GM23338 (cell line): ENCODE measurements at regions not wholly inside any gene's neighbourhood (a gene's known extent, or its start where the extent isn't known, plus 50 kb on each side); places are given as distances from the start of the nearest gene placed in this dataset.

Source experiments
- ATAC-seq: fragments of 200-7000 bp; cut with Tn5 transposase; 3 replicates; pipeline ENCODE4 v1.9.1; 2020
- DNase-seq: peaks from one replicate; pipeline ENCODE4 v3.0.0-alpha.2; 2015; ENCODE audit warnings: low spot score
- H2AFZ ChIP-seq: fragments of 200-600 bp; sonication (generic); 2 replicates; pipeline ENCODE4 v1.8.0; 2016; ENCODE audit warnings: antibody characterized with exemption, mild to moderate bottlenecking, moderate library complexity
- H3F3A ChIP-seq: fragments of 200-600 bp; sonication (generic); replicated peaks from 2 replicates; pipeline ENCODE4 v1.8.0; 2017; ENCODE audit warnings: antibody characterized with exemption, mixed run types, low read depth
- H3K27ac ChIP-seq: fragments of 200-600 bp; sonication (generic); 2 replicates; pipeline ENCODE4 v1.6.1; 2016; ENCODE audit warnings: low read depth
- H3K27me3 ChIP-seq: fragments of 200-600 bp; sonication (generic); 2 replicates; pipeline ENCODE4 v1.8.0; 2016; ENCODE audit warnings: mild to moderate bottlenecking, mixed run types, moderate library complexity; ENCODE audit not compliant: insufficient read depth
- H3K36me3 ChIP-seq: fragments of 200-600 bp; sonication (generic); 2 replicates; pipeline ENCODE4 v1.8.0; 2016; ENCODE audit warnings: mild to moderate bottlenecking; ENCODE audit not compliant: insufficient read depth
- H3K4me1 ChIP-seq: fragments of 200-600 bp; sonication (generic); 2 replicates; pipeline ENCODE4 v1.8.0; 2016; ENCODE audit warnings: mild to moderate bottlenecking, moderate library complexity; ENCODE audit not compliant: insufficient read depth
- H3K4me2 ChIP-seq: fragments of 200-600 bp; sonication (generic); 2 replicates; pipeline ENCODE4 v1.7.1; 2017; ENCODE audit warnings: mixed run types
- H3K4me3 ChIP-seq: fragments of 200-600 bp; sonication (generic); 2 replicates; pipeline ENCODE4 v1.6.1; 2016; ENCODE audit warnings: mixed run types
- H3K79me2 ChIP-seq: fragments of 200-600 bp; sonication (generic); replicated peaks from 2 replicates; pipeline ENCODE4 v1.8.0; 2017; ENCODE audit warnings: mild to moderate bottlenecking; ENCODE audit not compliant: insufficient read depth
- H3K9me2 ChIP-seq: fragments of 200-600 bp; sonication (generic); 2 replicates; pipeline ENCODE4 v1.8.0; 2017; ENCODE audit not compliant: insufficient read depth
- H4K20me1 ChIP-seq: fragments of 200-600 bp; sonication (generic); replicated peaks from 2 replicates; pipeline ENCODE4 v1.8.0; 2017; ENCODE audit warnings: mild to moderate bottlenecking; ENCODE audit not compliant: insufficient read depth
- H3K27ac Mint-ChIP-seq: 2 replicates; pipeline ENCODE4 v1.8.0; 2020; ENCODE audit warnings: inconsistent platforms, mild to moderate bottlenecking, moderate library complexity, mixed read lengths
- H3K27me3 Mint-ChIP-seq: 3 replicates; pipeline ENCODE4 v1.8.0; 2022; ENCODE audit warnings: low read depth, mild to moderate bottlenecking, moderate library complexity, mixed read lengths, inconsistent platforms; ENCODE audit not compliant: insufficient read depth, poor library complexity
- H3K36me3 Mint-ChIP-seq: 3 replicates; pipeline ENCODE4 v1.8.0; 2021; ENCODE audit warnings: low read depth, mild to moderate bottlenecking, inconsistent platforms, moderate library complexity, mixed read lengths
- H3K4me1 Mint-ChIP-seq: 3 replicates; pipeline ENCODE4 v1.8.0; 2020; ENCODE audit warnings: mild to moderate bottlenecking, inconsistent platforms, mixed read lengths
- H3K4me3 Mint-ChIP-seq: 3 replicates; pipeline ENCODE4 v1.8.0; 2021; ENCODE audit warnings: moderate library complexity, mild to moderate bottlenecking, inconsistent platforms, mixed read lengths
- H3K9me3 Mint-ChIP-seq: 3 replicates; pipeline ENCODE4 v1.8.0; 2020; ENCODE audit warnings: moderate library complexity, mild to moderate bottlenecking, inconsistent platforms, mixed read lengths
- EZH2 ChIP-seq: fragments of 200-600 bp; sonication (generic); IDR thresholded peaks from one replicate; pipeline ENCODE4 v1.8.0; 2017; ENCODE audit warnings: antibody characterized with exemption, mild to moderate bottlenecking, low read depth; ENCODE audit not compliant: unreplicated experiment
- EZH2phosphoT487 ChIP-seq: fragments of 200-600 bp; sonication (generic); IDR thresholded peaks from one replicate; pipeline ENCODE4 v1.8.1; 2018; ENCODE audit warnings: antibody characterized with exemption; ENCODE audit not compliant: unreplicated experiment
- JUNB ChIP-seq: IDR thresholded peaks from one replicate; pipeline ENCODE4 v1.6.1; 2016; ENCODE audit warnings: antibody characterized with exemption; ENCODE audit not compliant: unreplicated experiment
- STAT1 ChIP-seq: IDR thresholded peaks from one replicate; pipeline ENCODE4 v1.6.1; 2016; ENCODE audit warnings: antibody characterized with exemption; ENCODE audit not compliant: unreplicated experiment
- TF ChIP-seq, protein P1 (sequence below), 2 experiments: fragments of 200-600 bp in 1 of 2; sonication (generic) in 1 of 2; conservative IDR thresholded peaks; 2 replicates each; pipeline versions ENCODE4 v1.5.1 to v1.6.1; 2016 to 2017; ENCODE audit warnings: antibody characterized with exemption in 2 of 2, low read depth in 2 of 2, mild to moderate bottlenecking in 2 of 2, moderate library complexity in 1 of 2
- TF ChIP-seq, protein P2 (sequence below): IDR thresholded peaks from one replicate; pipeline ENCODE4 v1.6.1; 2018; ENCODE audit warnings: antibody characterized with exemption; ENCODE audit not compliant: unreplicated experiment
- TF ChIP-seq, protein P3 (sequence below): fragments of 250-450 bp; sonication (Bioruptor Pico); IDR thresholded peaks from 2 replicates; pipeline ENCODE4 v1.5.0; 2020; ENCODE audit warnings: mild to moderate bottlenecking, moderate library complexity

DNA sequence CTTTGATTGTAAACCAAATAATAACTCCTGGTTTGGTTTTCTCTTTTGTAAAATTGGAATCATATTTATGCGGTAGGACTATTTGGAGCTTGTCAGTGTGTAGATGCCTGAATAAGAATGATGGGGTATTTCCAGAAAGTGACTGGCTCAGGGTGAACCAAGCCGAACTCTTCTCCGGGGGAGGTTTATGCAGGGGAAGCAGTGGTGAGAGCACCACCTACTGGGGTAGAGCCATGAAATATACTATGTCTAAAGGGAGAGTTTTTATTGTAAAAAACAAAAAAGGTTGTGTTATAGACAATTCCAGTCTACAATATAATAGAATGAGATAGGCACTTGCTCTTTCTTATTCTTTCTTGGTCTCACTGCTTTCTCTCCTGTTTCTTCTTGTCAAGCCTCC is 222.9 kb upstream of the SLC16A7 start:
- Histone ChIP-seq H3F3A (no peaks in the 10 kb centered on the region), H3K79me2 (no peaks in the 10 kb centered on the region), H2AFZ (no peak overlapping the region), H3K4me3 (no peak overlapping the region), H3K36me3 (no peaks in the 10 kb centered on the region), H3K4me2 (no peak overlapping the region), H3K9me2 (no peaks in the 10 kb centered on the region), H3K27ac (no peak overlapping the region), H4K20me1 (no peaks in the 10 kb centered on the region), H3K4me1 (peaks cover 8% of the 10 kb centered on the region; the same call in 1 of the 2 replicates), H3K27me3 (no peaks in the 10 kb centered on the region)
- Mint-ChIP-seq H3K9me3 (no peaks in the 10 kb centered on the region), H3K36me3 (no peaks in the 10 kb centered on the region), H3K27me3 (no peaks in the 10 kb centered on the region), H3K4me3 (no peak overlapping the region), H3K27ac (no peak overlapping the region), H3K4me1 (peaks cover 14% of the 10 kb centered on the region; the same call in 2 of the 3 replicates)
- DNase-seq, result peak; percentile 79
- no peak for TF ChIP-seq EZH2
- TF ChIP-seq, protein P1, sequence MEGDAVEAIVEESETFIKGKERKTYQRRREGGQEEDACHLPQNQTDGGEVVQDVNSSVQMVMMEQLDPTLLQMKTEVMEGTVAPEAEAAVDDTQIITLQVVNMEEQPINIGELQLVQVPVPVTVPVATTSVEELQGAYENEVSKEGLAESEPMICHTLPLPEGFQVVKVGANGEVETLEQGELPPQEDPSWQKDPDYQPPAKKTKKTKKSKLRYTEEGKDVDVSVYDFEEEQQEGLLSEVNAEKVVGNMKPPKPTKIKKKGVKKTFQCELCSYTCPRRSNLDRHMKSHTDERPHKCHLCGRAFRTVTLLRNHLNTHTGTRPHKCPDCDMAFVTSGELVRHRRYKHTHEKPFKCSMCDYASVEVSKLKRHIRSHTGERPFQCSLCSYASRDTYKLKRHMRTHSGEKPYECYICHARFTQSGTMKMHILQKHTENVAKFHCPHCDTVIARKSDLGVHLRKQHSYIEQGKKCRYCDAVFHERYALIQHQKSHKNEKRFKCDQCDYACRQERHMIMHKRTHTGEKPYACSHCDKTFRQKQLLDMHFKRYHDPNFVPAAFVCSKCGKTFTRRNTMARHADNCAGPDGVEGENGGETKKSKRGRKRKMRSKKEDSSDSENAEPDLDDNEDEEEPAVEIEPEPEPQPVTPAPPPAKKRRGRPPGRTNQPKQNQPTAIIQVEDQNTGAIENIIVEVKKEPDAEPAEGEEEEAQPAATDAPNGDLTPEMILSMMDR (conservative IDR thresholded peaks at IDR 0.05; ENCODE audit: low read depth in 2 of 2), result peak; percentile 70 to 83
- peak; percentile 96 for ATAC-seq

DNA sequence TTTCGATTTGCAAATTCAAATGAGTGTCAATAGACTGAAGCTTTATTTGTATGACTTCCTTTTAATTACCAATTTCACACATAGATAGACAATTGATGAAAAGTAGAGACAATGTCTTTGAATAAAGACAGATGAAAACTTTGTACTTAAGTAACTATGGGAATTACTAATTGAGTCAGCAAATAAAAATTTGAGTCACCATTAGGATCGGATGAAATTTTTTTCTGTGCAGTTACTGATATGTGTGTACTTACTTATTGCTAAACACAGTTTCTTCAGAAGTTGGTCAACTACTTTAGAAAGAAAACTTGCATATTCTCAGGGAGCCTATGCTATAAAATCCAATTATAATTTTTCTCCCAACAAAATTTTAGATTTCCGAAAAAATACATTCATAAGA is 224.9 kb upstream of the SLC16A7 start:
- no peaks in the 10 kb centered on the region for H3F3A ChIP-seq
- no peaks in the 10 kb centered on the region for H3K79me2 ChIP-seq
- H4K20me1 ChIP-seq, result no peaks in the 10 kb centered on the region
- H3K27me3 ChIP-seq, result no peaks in the 10 kb centered on the region
- no peak overlapping the region for H3K4me3 ChIP-seq
- H3K27ac Mint-ChIP-seq, result no peak overlapping the region
- peaks cover 10% of the 10 kb centered on the region; the same call in 2 of the 3 replicates for H3K4me1 Mint-ChIP-seq
- no peak overlapping the region for H3K4me3 Mint-ChIP-seq
- peaks cover 8% of the 10 kb centered on the region; the same call in 1 of the 2 replicates for H3K4me1 ChIP-seq
- H2AFZ ChIP-seq, result no peak overlapping the region
- H3K36me3 Mint-ChIP-seq, result no peaks in the 10 kb centered on the region
- H3K36me3 ChIP-seq, result no peaks in the 10 kb centered on the region
- H3K9me2 ChIP-seq, result no peaks in the 10 kb centered on the region
- no peaks in the 10 kb centered on the region for H3K27me3 Mint-ChIP-seq
- ATAC-seq, result no peak
- no peaks in the 10 kb centered on the region for H3K9me3 Mint-ChIP-seq
- H3K27ac ChIP-seq, result no peak overlapping the region
- no peak overlapping the region for H3K4me2 ChIP-seq
- no peak for DNase-seq
- TF ChIP-seq EZH2 (no peak), STAT1 (no peak), JUNB (no peak), EZH2phosphoT487 (no peak)
- TF ChIP-seq, protein P2, sequence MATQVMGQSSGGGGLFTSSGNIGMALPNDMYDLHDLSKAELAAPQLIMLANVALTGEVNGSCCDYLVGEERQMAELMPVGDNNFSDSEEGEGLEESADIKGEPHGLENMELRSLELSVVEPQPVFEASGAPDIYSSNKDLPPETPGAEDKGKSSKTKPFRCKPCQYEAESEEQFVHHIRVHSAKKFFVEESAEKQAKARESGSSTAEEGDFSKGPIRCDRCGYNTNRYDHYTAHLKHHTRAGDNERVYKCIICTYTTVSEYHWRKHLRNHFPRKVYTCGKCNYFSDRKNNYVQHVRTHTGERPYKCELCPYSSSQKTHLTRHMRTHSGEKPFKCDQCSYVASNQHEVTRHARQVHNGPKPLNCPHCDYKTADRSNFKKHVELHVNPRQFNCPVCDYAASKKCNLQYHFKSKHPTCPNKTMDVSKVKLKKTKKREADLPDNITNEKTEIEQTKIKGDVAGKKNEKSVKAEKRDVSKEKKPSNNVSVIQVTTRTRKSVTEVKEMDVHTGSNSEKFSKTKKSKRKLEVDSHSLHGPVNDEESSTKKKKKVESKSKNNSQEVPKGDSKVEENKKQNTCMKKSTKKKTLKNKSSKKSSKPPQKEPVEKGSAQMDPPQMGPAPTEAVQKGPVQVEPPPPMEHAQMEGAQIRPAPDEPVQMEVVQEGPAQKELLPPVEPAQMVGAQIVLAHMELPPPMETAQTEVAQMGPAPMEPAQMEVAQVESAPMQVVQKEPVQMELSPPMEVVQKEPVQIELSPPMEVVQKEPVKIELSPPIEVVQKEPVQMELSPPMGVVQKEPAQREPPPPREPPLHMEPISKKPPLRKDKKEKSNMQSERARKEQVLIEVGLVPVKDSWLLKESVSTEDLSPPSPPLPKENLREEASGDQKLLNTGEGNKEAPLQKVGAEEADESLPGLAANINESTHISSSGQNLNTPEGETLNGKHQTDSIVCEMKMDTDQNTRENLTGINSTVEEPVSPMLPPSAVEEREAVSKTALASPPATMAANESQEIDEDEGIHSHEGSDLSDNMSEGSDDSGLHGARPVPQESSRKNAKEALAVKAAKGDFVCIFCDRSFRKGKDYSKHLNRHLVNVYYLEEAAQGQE, result no peak
- TF ChIP-seq, protein P3, sequence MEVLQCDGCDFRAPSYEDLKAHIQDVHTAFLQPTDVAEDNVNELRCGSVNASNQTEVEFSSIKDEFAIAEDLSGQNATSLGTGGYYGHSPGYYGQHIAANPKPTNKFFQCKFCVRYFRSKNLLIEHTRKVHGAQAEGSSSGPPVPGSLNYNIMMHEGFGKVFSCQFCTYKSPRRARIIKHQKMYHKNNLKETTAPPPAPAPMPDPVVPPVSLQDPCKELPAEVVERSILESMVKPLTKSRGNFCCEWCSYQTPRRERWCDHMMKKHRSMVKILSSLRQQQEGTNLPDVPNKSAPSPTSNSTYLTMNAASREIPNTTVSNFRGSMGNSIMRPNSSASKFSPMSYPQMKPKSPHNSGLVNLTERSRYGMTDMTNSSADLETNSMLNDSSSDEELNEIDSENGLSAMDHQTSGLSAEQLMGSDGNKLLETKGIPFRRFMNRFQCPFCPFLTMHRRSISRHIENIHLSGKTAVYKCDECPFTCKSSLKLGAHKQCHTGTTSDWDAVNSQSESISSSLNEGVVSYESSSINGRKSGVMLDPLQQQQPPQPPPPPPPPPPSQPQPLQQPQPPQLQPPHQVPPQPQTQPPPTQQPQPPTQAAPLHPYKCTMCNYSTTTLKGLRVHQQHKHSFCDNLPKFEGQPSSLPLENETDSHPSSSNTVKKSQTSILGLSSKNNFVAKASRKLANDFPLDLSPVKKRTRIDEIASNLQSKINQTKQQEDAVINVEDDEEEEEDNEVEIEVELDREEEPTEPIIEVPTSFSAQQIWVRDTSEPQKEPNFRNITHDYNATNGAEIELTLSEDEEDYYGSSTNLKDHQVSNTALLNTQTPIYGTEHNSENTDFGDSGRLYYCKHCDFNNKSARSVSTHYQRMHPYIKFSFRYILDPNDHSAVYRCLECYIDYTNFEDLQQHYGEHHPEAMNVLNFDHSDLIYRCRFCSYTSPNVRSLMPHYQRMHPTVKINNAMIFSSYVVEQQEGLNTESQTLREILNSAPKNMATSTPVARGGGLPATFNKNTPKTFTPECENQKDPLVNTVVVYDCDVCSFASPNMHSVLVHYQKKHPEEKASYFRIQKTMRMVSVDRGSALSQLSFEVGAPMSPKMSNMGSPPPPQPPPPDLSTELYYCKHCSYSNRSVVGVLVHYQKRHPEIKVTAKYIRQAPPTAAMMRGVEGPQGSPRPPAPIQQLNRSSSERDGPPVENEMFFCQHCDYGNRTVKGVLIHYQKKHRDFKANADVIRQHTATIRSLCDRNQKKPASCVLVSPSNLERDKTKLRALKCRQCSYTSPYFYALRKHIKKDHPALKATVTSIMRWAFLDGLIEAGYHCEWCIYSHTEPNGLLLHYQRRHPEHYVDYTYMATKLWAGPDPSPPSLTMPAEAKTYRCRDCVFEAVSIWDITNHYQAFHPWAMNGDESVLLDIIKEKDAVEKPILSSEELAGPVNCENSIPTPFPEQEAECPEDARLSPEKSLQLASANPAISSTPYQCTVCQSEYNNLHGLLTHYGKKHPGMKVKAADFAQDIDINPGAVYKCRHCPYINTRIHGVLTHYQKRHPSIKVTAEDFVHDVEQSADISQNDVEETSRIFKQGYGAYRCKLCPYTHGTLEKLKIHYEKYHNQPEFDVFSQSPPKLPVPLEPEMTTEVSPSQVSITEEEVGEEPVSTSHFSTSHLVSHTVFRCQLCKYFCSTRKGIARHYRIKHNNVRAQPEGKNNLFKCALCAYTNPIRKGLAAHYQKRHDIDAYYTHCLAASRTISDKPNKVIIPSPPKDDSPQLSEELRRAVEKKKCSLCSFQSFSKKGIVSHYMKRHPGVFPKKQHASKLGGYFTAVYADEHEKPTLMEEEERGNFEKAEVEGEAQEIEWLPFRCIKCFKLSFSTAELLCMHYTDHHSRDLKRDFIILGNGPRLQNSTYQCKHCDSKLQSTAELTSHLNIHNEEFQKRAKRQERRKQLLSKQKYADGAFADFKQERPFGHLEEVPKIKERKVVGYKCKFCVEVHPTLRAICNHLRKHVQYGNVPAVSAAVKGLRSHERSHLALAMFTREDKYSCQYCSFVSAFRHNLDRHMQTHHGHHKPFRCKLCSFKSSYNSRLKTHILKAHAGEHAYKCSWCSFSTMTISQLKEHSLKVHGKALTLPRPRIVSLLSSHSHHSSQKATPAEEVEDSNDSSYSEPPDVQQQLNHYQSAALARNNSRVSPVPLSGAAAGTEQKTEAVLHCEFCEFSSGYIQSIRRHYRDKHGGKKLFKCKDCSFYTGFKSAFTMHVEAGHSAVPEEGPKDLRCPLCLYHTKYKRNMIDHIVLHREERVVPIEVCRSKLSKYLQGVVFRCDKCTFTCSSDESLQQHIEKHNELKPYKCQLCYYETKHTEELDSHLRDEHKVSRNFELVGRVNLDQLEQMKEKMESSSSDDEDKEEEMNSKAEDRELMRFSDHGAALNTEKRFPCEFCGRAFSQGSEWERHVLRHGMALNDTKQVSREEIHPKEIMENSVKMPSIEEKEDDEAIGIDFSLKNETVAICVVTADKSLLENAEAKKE (CRISPR knock-in tag), result no peak
- TF ChIP-seq, protein P1 (conservative IDR thresholded peaks at IDR 0.05; ENCODE audit: low read depth in 2 of 2), result no peak
